ENCODE measurements at regions not wholly inside any gene's neighbourhood (a gene's known extent, or its start where the extent isn't known, plus 50 kb on each side); places are given as distances from the start of the nearest gene placed in this dataset.
"Not testable (repeated sequence)": the region's sequence is repeated elsewhere in the genome, so short reads cannot be mapped to it uniquely, and the experiment has no call there.

DNA sequence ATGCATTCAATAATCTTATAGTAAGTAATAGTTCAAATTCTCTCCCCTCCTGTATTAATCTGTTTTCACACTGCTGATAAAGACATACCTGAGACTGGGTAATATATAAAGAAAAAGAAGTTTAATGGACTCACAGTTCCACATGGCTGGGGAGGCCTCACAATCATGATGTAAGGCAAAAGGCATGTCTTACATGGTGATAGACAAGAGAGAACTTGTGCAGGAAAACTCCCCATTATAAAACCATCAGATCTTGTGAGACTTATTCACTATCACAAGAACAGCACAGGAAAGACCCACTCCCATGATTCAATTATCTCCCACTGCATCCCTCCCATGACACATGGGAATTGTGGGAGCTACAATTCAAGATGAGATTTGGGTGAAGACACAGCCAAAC, 199.9 kb upstream of the PCSK5 start:
- H3K36me3 Mint-ChIP-seq; H3K27ac ChIP-seq (ENCODE audit: low read depth, low read length); POLR2A ChIA-PET; H3K27ac Mint-ChIP-seq; CTCF ChIA-PET; DNase-seq; H3K36me3 ChIP-seq (ENCODE audit: insufficient read depth, low read length); H3K4me1 ChIP-seq (ENCODE audit: insufficient read depth, low read length); H3K27me3 ChIP-seq (ENCODE audit: insufficient read depth, low read length, poor library complexity, severe bottlenecking); H3K9me3 ChIP-seq (ENCODE audit: low read length); H3K9me3 Mint-ChIP-seq; H3K4me1 Mint-ChIP-seq; H3K27me3 Mint-ChIP-seq; H3K4me3 Mint-ChIP-seq; H3K4me3 ChIP-seq (ENCODE audit: low read length): not testable (repeated sequence)

- H3K4me3 ChIP-seq (ENCODE audit: low read length): no peak overlapping the region
- CTCF ChIA-PET: no interaction called here
- H3K27me3 Mint-ChIP-seq: peaks cover 0 to 2% of the 10 kb centered on the region in 2 donors
- DNase-seq: no peak
- no peak overlapping the region for H3K27ac Mint-ChIP-seq
- POLR2A ChIA-PET: no interaction called here
- H3K27ac ChIP-seq (ENCODE audit: low read depth, low read length): no peak overlapping the region
- H3K9me3 Mint-ChIP-seq: peaks cover 0 to 7% (median 0%) of the 10 kb centered on the region in 5 donors
- no peaks in the 10 kb centered on the region for H3K36me3 Mint-ChIP-seq
- no peaks in the 10 kb centered on the region for H3K27me3 ChIP-seq (ENCODE audit: insufficient read depth, low read length, poor library complexity, severe bottlenecking)
- H3K9me3 ChIP-seq (ENCODE audit: low read length): no peaks in the 10 kb centered on the region
- no peaks in the 10 kb centered on the region for H3K4me1 Mint-ChIP-seq
- H3K36me3 ChIP-seq (ENCODE audit: insufficient read depth, low read length): no peaks in the 10 kb centered on the region
- H3K4me1 ChIP-seq (ENCODE audit: insufficient read depth, low read length): no peaks in the 10 kb centered on the region
- H3K4me3 Mint-ChIP-seq: no peak overlapping the region
Measured at GRCh38 chr9:75691408-75691807, 199.1 kb upstream of the PCSK5 start.

DNA sequence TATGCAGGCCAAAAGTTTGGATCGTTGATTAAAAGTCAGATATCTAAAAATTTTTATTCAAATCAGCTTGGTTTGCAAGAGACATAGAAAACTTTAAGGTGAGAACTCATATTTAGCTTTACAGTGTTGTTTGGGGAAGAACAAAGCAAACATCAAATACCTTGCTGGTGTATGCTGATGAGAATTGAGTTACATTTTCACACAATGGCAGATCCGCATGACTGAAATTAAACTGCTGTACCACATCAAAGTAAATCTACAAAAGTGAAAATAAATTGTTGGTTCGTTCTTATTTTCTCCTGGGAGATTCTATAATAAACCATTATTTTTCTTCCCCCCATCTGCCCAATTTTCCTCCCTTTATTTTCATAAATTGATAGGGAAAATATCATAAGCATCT, 198.2 kb upstream of the PCSK5 start:
- Histone ChIP-seq H3K4me3 (ENCODE audit: low read length) (no peak overlapping the region), H3K27me3 (ENCODE audit: insufficient read depth, low read length, poor library complexity, severe bottlenecking) (no peaks in the 10 kb centered on the region), H3K9me3 (ENCODE audit: low read length) (no peaks in the 10 kb centered on the region), H3K27ac (ENCODE audit: low read depth, low read length) (no peak overlapping the region), H3K36me3 (ENCODE audit: insufficient read depth, low read length) (no peaks in the 10 kb centered on the region), H3K4me1 (ENCODE audit: insufficient read depth, low read length) (no peaks in the 10 kb centered on the region)
- peaks cover 0 to 7% (median 0%) of the 10 kb centered on the region in 5 donors for H3K9me3 Mint-ChIP-seq
- no peaks in the 10 kb centered on the region for H3K4me1 Mint-ChIP-seq
- H3K27ac Mint-ChIP-seq: no peak overlapping the region
- CTCF ChIA-PET: no interaction called here
- H3K36me3 Mint-ChIP-seq: no peaks in the 10 kb centered on the region
- DNase-seq: no peak
- H3K27me3 Mint-ChIP-seq: peaks cover 0 to 2% of the 10 kb centered on the region in 2 donors
- no peak overlapping the region for H3K4me3 Mint-ChIP-seq
- POLR2A ChIA-PET: no interaction called here

DNA sequence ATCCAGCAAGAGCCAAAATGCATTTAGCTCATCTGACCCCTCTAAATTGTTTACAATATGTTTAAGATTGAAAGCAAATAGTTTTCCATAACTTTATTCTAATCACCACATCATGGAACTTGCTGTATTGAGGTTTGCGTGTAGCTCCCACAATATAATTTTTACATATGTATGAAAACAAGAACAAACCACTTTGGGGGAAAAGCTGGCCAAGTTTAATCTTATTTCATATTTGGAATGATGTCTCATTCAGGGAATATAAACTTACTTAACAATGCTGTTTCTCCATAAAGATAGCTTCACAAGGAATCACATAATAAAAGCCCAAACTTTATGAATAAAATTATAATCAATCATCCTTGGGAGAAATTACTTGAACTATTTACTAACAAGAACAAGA, 194.6 kb upstream of the PCSK5 start:
- peaks cover 0 to 2% of the 10 kb centered on the region in 2 donors for H3K27me3 Mint-ChIP-seq
- H3K4me3 Mint-ChIP-seq: no peak overlapping the region
- H3K27ac Mint-ChIP-seq: no peak overlapping the region
- peaks cover 0 to 7% (median 3%) of the 10 kb centered on the region in 5 donors for H3K9me3 Mint-ChIP-seq
- H3K36me3 Mint-ChIP-seq: no peaks in the 10 kb centered on the region
- no peaks in the 10 kb centered on the region for H3K4me1 Mint-ChIP-seq
- no peaks in the 10 kb centered on the region for H3K36me3 ChIP-seq (ENCODE audit: insufficient read depth, low read length)
- CTCF ChIA-PET: no interaction called here
- no peaks in the 10 kb centered on the region for H3K4me1 ChIP-seq (ENCODE audit: insufficient read depth, low read length)
- H3K9me3 ChIP-seq (ENCODE audit: low read length): no peaks in the 10 kb centered on the region
- H3K27ac ChIP-seq (ENCODE audit: low read depth, low read length): no peak overlapping the region
- POLR2A ChIA-PET: no interaction called here
- no peak for DNase-seq
- H3K27me3 ChIP-seq (ENCODE audit: insufficient read depth, low read length, poor library complexity, severe bottlenecking): no peaks in the 10 kb centered on the region
- no peak overlapping the region for H3K4me3 ChIP-seq (ENCODE audit: low read length)

DNA sequence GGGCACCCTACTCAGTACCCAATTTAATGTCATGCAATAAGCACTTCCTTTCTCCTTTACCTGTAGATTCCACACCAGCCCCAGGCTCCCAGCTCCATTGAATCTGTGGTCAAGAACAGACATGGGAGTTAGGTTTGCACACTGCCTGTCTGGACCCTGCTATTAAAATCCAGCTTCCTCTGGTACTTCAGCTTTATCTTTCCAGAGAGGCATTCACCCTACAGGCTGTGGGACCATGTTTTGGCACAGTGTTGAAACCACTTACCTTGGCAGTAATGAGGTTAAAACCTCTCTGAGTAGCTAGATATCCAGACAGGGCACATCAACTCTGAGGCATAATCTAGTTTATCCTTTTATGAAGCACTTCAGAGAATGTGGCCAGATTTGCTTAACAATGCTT, 191.5 kb upstream of the PCSK5 start:
- Mint-ChIP-seq H3K9me3 (peaks cover 0 to 9% (median 2%) of the 10 kb centered on the region in 5 donors), H3K36me3 (no peaks in the 10 kb centered on the region), H3K4me1 (no peaks in the 10 kb centered on the region), H3K27ac (no peak overlapping the region), H3K27me3 (no peaks in the 10 kb centered on the region), H3K4me3 (no peak overlapping the region)
- H3K4me3 ChIP-seq (ENCODE audit: low read length): no peak overlapping the region
- ChIA-PET POLR2A (no interaction called here), CTCF (no interaction called here)
- H3K4me1 ChIP-seq (ENCODE audit: insufficient read depth, low read length): no peaks in the 10 kb centered on the region
- H3K9me3 ChIP-seq (ENCODE audit: low read length): no peaks in the 10 kb centered on the region
- DNase-seq: no peak
- H3K36me3 ChIP-seq (ENCODE audit: insufficient read depth, low read length): no peaks in the 10 kb centered on the region
- H3K27me3 ChIP-seq (ENCODE audit: insufficient read depth, low read length, poor library complexity, severe bottlenecking): no peaks in the 10 kb centered on the region
- H3K27ac ChIP-seq (ENCODE audit: low read depth, low read length): no peak overlapping the region

DNA sequence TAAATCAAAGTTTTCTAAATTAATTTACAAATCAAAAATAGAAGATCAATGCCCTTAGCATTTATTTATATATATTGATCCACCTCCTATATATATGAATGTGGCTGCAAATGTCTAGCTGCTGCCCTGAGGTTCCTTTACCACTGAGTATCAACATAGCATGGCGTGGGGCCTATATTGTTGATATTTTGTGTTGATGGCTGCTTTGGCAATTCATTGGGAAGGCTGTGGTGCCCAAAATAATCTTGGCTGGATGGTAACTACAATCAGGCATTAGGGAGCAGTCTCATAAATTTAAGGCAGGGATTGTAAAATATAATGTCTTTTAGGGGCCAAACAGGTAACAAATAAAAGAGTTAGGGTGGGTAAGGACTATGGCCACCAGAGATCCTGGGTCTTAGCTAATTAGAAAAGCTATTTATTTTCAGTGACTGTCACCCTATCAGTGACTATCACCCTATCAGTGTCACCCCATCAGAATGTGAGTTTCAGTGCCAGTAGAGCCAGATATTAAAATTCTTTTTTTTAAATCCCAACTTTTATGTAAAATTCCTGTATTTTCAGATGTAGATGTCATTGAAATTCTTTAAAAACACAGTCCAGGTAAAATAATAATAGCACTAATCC, 190.7 kb upstream of the PCSK5 start:
- Histone ChIP-seq H3K9me3 (ENCODE audit: low read length) (no peaks in the 10 kb centered on the region), H3K4me1 (ENCODE audit: insufficient read depth, low read length) (no peaks in the 10 kb centered on the region), H3K27me3 (ENCODE audit: insufficient read depth, low read length, poor library complexity, severe bottlenecking) (no peaks in the 10 kb centered on the region), H3K4me3 (ENCODE audit: low read length) (no peak overlapping the region), H3K27ac (ENCODE audit: low read depth, low read length) (no peak overlapping the region), H3K36me3 (ENCODE audit: insufficient read depth, low read length) (no peaks in the 10 kb centered on the region)
- POLR2A ChIA-PET: no interaction called here
- Mint-ChIP-seq H3K27ac (no peak overlapping the region), H3K4me1 (no peaks in the 10 kb centered on the region), H3K27me3 (no peaks in the 10 kb centered on the region), H3K36me3 (no peaks in the 10 kb centered on the region), H3K9me3 (peaks cover 0 to 6% (median 2%) of the 10 kb centered on the region in 5 donors), H3K4me3 (no peak overlapping the region)
- CTCF ChIA-PET: no interaction called here
- DNase-seq: no peak

GRCh38 chr9:75700252-75700640, 190.2 kb upstream of the PCSK5 start:
- no peaks in the 10 kb centered on the region for H3K4me1 Mint-ChIP-seq
- Histone ChIP-seq H3K27ac (ENCODE audit: low read depth, low read length) (no peak overlapping the region), H3K27me3 (ENCODE audit: insufficient read depth, low read length, poor library complexity, severe bottlenecking) (no peaks in the 10 kb centered on the region), H3K36me3 (ENCODE audit: insufficient read depth, low read length) (no peaks in the 10 kb centered on the region), H3K9me3 (ENCODE audit: low read length) (no peaks in the 10 kb centered on the region), H3K4me3 (ENCODE audit: low read length) (no peak overlapping the region), H3K4me1 (ENCODE audit: insufficient read depth, low read length) (no peaks in the 10 kb centered on the region)
- H3K27ac Mint-ChIP-seq: no peak overlapping the region
- DNase-seq: no peak
- H3K9me3 Mint-ChIP-seq: peaks cover 0 to 6% (median 2%) of the 10 kb centered on the region in 5 donors
- no peaks in the 10 kb centered on the region for H3K36me3 Mint-ChIP-seq
- no peaks in the 10 kb centered on the region for H3K27me3 Mint-ChIP-seq
- ChIA-PET POLR2A (no interaction called here), CTCF (no interaction called here)
- H3K4me3 Mint-ChIP-seq: no peak overlapping the region

GRCh38 chr9:75707191-75707590, 183.3 kb upstream of the PCSK5 start:
- Mint-ChIP-seq H3K36me3 (no peaks in the 10 kb centered on the region), H3K27ac (no peak overlapping the region), H3K9me3 (peaks cover 0 to 8% (median 2%) of the 10 kb centered on the region in 5 donors), H3K4me3 (no peak overlapping the region), H3K4me1 (no peaks in the 10 kb centered on the region), H3K27me3 (peaks cover 0 to 7% of the 10 kb centered on the region in 2 donors)
- no peak for DNase-seq
- Histone ChIP-seq H3K9me3 (ENCODE audit: low read length) (no peaks in the 10 kb centered on the region), H3K27ac (ENCODE audit: low read depth, low read length) (no peak overlapping the region), H3K4me1 (ENCODE audit: insufficient read depth, low read length) (no peaks in the 10 kb centered on the region), H3K36me3 (ENCODE audit: insufficient read depth, low read length) (no peaks in the 10 kb centered on the region), H3K27me3 (ENCODE audit: insufficient read depth, low read length, poor library complexity, severe bottlenecking) (no peaks in the 10 kb centered on the region), H3K4me3 (ENCODE audit: low read length) (no peak overlapping the region)
- ChIA-PET POLR2A (no interaction called here), CTCF (no interaction called here)

GRCh38 chr9:75709698-75710097, 180.8 kb upstream of the PCSK5 start:
- no peaks in the 10 kb centered on the region for H3K36me3 Mint-ChIP-seq
- no peaks in the 10 kb centered on the region for H3K9me3 ChIP-seq (ENCODE audit: low read length)
- H3K9me3 Mint-ChIP-seq: peaks cover 0 to 8% (median 0%) of the 10 kb centered on the region in 5 donors
- H3K36me3 ChIP-seq (ENCODE audit: insufficient read depth, low read length): no peaks in the 10 kb centered on the region
- no peak overlapping the region for H3K4me3 Mint-ChIP-seq
- peaks cover 3 to 7% of the 10 kb centered on the region in 2 donors for H3K27me3 Mint-ChIP-seq
- no peak overlapping the region for H3K27ac Mint-ChIP-seq
- no peak overlapping the region for H3K27ac ChIP-seq (ENCODE audit: low read depth, low read length)
- no peak for DNase-seq
- no peak overlapping the region for H3K4me3 ChIP-seq (ENCODE audit: low read length)
- ChIA-PET CTCF (no interaction called here), POLR2A (no interaction called here)
- H3K4me1 ChIP-seq (ENCODE audit: insufficient read depth, low read length): no peaks in the 10 kb centered on the region
- no peaks in the 10 kb centered on the region for H3K27me3 ChIP-seq (ENCODE audit: insufficient read depth, low read length, poor library complexity, severe bottlenecking)
- H3K4me1 Mint-ChIP-seq: no peaks in the 10 kb centered on the region
